ENCODE measurements at regions not wholly inside any gene's neighbourhood (a gene's known extent, or its start where the extent isn't known, plus 50 kb on each side); places are given as distances from the start of the nearest gene placed in this dataset.

DNA sequence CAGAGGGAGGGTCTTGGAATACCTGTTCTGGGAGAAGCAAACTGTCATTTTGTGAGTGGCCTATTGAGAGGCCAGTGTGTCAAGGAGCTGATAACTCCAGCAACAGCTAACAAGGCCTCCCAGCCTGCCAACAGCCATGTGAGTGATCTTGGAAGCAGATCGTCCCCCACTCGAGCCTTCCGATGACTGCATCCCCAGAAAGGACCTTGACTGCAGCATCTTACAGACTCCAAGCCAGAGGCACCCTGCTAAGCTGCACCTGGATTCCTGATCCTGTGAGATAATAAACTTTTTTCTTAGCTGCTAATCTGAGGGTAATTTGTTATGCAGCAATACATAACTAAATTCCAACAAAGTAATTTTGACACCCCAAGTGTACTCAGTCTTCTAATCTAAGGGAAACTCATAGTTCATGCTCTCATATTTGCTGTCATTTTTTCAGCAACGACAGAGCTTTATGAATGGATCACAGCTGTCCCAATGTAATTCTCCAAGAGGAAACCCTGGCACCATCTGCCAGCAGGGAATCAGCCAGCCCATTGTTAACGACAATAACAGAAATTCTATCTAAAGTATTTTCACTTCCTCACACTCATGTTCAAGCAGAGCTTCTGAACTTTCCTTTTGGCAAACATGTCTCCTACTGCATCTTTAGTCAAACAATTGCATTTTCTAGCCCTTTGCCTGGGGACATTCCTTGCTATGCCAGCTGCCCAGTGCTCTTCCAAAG lies 470.2 kb upstream of the BTBD3 start:
- DNase-seq (ENCODE audit: low spot score) = no peak

DNA sequence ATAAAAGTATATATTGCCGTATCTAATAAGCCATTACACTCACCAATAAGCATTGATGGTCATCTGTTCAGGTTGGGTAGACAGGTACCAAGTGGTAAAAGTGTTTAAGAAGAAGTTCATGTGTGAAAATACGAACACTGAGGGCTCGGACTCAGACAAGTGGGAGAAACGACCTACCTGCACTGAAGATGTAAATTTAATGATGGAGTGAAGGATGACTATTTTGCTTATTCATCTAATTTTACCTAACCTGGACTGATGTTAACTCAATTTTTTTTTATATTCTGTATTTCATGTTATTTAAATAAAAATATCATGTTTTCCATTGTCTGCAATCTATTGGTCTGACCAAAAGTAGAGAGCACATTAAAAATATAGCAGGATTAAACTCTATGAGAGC lies 469.1 kb upstream of the BTBD3 start:
- DNase-seq (ENCODE audit: low spot score) = no peak

DNA sequence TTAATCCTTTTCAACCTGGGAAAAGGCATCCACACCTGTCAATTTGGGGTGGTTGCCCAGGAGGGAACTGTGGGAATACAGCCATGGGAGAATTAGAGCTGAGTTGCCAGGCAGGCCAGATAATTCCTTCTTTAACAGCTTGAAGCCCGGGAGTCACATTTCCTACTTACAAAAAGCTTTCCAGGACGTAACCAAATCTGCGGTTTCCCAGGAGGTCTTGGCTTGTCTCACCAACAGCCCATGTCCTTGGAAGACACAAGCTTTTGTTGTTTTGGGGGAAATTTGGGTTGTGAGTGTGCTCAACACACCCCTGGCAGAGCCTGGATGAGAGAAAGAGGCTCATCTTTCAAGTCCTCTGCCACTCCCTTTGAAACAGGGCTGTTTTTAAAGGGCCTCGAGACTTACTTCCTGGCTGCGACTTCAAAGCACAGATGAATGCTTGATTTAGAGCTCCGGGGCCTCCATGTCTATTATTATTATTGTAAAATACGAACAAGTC lies 465.9 kb upstream of the BTBD3 start:
- DNase-seq (ENCODE audit: low spot score) = no peak

DNA sequence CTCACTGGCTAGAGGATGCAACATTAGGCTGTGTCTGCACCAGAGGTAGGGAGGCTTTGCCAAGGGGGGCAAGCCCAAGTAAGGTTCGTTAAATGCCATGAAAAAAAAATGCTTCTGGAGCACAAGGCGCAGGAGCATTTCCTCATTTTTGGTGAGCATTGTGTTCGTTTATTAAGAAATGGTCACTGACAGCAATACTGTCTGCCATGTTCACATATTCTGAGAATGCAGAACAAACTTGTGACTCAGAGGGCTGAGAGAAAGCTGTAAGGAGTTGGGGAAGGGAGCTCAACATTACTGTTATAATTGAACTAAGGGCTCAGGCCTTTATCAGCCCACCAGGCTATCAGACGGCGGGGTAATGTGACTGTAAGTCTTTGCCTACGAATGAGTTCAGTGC lies 465.4 kb upstream of the BTBD3 start:
- DNase-seq (ENCODE audit: low spot score) = no peak

DNA sequence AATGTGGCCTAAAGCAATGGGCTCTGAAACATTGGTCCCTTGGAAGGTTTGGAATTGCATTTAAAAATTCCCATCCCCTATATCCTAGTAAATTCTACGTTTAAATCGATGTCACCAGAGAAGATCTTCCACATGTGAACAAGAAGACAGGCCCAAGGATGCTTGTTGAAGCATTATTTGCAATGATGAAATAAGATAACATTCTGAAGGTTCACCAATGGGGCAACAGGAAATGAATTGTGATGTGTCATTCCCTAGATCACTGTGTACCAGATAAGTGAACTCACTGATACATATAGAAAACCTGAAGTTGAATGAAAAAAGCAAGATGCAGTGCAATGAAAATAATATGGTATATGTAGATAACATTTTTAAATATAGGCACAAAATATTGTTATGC lies 464.3 kb upstream of the BTBD3 start:
- no peak for DNase-seq (ENCODE audit: low spot score)

DNA sequence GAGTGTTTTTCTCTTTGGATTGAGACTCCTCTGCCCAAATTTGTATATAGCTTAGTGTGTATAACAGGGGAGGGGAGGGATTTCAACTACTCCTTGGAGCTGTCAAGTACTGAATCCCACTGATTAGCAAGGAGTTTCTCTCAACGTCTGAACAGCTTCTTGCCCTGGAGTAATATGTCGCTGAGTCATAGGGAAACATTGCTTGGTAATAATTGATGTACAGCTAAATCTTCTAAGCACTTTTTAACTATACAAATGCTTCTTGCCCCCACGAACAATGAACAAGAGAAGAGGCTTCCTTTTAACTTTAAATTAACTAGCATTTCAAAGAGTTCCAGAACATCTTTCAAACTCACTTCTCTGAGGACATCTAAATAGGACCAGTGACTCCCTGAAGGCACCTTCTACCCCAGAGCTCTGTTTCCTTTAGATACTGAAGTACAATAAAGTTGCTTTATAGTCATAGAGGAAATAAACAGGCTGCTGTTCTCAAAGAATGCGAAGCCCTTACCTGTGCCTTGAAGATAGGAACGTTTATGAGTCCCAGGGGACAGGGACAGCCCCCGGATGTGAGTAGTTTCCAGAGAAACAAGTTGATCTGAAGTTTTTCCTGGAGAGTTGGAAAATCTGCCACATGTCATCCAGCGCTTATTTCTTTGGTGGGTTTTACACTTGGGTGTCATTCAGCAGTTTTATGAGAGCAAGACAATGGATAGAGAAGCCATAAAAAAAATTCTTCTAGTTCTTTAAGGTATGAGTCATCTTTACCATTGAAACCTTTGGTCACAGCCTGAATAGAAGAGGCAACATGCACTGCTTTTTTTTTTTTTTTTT lies 462.5 kb upstream of the BTBD3 start:
- DNase-seq (ENCODE audit: low spot score) = no peak

DNA sequence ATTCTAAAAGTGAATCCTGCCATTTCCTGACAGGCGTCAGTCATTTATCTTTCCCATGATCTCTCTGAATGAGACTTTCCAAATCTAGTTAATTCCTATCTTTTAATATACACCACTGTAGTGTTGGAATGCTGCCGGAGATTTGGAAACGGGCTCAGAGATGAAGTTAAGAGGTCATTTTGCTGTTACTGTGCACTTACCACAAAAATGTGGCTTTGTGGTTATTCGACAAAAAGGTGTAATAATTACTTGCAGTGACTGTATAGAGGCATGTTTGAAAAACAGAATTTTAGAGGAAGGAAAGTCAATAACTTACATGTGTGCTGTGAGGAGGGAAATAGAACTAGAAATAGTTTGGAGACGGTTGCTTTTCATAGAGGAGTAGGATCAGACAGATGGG lies 460.2 kb upstream of the BTBD3 start:
- DNase-seq (ENCODE audit: low spot score) = no peak

DNA sequence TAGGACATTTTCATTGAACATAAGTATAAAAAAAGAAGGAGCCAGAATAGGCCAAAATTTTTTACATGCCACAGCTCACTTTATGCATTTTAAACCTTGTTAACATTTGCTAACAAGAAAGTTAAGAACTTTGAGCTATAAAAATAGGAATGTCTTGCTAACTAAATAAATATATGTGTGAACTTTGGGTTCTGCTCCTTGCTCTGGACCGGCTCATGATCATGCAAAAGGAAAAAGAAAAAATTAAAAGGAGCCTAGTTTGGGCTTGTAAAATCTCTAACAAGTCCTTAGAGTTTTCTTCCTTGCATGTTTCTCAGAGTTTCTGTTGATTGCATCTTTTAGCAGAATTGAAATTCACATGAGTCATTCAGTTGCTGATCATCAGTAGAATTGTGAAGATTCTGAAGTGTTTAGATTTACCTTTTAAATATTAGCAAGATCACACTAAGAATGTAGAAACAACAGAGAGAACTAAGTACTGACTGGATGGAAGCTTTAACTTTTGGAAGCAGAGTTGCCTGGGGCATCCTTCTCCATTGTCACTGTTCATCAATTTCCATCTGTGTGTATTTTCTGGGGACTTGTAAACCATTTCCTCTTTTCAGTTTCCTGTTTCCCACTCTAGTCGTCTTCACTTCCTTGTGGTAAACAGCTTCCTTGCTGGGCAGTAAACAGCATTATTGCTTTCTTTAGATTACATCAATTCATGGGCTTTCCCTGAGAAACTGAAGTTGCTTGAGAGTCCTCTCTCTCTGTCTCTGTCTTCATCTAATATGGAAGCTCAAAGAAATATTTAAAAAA lies 458.4 kb upstream of the BTBD3 start:
- peak; percentile 1 for DNase-seq (ENCODE audit: low spot score)

DNA sequence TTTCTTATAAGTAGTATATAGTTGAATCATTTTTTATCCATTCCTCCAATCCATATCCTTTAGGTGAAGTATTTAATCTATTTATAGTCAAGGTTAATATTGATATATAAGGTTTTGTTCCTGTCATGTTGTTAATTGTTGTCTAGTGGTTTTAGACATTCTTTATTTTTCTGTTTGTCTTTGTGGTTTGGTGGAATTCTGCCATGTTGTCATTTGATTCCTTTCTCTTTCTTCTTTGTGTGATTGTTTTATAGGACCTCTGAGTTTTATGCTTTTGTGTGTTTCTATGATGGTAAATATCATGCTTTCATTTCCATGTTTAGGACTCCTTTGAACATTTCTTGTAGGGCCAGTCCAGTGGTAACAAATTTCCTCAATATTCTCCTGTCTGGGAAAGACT lies 450.3 kb upstream of the BTBD3 start:
- DNase-seq (ENCODE audit: low spot score) = no peak

DNA sequence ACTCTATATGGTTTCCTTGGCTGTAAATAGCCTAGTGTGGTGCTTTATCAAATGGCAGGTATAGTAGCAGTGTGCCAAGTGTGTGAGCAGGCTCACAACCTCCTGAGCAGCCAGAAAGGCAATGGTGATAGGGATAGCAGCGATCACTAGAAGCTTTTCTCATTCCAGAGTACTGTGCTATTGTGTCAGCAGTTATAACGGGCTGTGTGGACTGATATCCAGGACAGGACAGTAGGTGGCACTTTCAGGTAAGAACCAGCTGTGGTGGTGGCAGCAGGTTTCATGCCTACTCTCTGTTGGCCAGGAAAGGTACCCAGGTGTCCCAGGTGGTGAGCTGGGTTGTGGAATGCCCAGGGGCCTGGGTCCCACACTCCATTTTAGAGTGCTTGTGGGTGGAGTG lies 448.8 kb upstream of the BTBD3 start:
- DNase-seq (ENCODE audit: low spot score) = no peak

DNA sequence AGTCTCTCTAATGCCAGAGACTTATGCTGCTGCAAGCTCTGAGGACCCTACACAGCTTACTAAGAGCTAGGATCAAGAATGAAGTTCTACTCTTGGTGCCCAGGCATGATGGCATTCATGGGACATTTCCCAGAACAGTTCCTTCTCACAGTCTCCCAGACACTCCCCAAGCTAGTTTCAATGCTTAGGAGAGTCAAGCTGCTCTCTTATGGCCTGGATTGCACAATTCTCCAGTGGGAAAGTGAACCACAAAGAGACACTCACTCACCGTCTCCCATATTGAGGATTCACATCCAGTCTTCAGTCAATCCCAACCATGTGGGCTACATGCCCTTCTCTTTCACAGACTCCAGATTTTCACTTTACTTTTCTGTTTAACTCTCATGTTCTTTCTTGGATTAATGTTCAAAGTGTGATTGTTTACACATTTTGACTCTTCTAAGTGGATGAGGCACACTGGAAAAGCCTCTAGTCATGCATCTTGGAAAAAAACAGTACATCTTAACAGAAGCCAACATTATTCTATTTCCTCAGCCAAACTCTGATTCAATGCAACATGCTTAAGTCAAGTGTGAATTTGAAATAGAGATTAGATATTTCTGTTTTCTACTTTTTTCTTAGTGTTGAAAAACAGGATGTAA lies 447.8 kb upstream of the BTBD3 start:
- DNase-seq (ENCODE audit: low spot score) = no peak

DNA sequence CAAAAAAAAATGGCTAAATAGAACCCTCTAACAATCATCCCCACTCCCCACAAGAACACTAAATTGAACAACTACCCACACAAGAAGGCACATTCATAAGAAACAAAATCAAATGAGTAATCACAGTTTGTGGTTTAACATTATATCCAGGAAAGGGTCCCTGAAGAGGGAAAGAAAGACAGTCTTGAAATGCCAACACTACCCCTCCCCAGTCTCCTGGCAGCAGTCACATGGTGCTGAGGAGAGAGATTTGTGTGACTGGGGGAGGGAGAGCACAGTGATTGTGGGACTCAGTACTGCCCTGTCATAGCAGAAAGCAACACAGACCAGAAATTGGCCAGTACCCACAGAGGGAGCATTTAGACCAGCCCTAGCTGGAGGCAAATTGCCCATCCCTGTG lies 443.7 kb upstream of the BTBD3 start:
- no peak for DNase-seq (ENCODE audit: low spot score)

DNA sequence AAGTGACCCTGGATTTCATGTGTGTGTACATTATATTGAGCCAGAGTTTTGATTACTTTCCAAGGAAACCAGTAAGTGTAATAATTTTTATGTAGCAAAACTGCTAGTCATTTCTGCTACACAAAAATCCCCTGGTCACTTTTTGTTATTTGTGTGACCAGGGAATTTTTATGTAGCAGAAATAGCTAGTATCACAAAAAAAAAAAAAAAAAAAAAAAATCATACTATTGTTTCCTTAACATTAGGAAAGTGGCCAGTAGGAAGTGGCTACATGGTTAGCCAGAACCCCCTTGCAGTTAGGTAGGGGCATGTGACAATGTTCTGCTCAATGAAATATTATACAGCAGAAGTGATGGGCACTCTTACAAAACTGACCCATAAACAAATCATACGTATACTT lies 434.0 kb upstream of the BTBD3 start:
- DNase-seq (ENCODE audit: low spot score) = no peak

DNA sequence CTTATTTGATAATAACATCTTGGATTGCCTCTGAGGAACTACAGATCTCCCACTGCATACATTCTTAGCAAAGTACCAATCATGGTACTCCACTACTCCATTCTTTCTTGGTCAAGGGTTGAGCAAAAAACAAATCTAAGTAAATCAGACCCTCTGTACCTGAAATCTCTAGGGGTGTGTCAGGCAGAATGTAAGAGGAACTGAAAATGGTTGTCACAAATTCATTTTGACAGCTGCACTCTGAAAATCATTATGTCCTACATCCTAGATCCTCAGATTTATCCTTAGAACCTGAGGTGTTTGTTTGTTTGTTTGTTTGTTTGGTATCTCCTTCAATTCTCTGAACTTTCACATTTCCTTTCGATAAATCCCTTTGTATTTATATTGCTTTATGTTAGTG lies 433.2 kb upstream of the BTBD3 start:
- DNase-seq (ENCODE audit: low spot score) = no peak

DNA sequence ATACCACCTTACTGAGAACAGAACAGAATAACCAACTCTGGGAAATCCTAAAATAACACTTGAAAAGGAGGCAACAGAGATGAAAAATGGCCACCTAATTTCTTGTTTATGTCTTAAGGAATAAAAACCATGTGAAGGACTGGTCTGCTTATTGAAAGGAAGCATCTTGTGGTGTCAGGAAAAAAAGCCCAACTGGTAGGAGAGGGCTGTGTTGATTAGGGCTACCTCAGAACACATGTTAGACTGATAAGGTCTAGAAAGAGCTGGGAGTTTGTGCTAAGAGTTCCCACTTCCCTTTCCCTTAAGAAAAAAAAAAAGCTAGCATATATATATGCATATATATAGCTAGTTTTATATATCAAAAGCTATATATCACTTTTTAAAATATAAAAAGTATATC lies 425.3 kb upstream of the BTBD3 start:
- no peak for DNase-seq (ENCODE audit: low spot score)

DNA sequence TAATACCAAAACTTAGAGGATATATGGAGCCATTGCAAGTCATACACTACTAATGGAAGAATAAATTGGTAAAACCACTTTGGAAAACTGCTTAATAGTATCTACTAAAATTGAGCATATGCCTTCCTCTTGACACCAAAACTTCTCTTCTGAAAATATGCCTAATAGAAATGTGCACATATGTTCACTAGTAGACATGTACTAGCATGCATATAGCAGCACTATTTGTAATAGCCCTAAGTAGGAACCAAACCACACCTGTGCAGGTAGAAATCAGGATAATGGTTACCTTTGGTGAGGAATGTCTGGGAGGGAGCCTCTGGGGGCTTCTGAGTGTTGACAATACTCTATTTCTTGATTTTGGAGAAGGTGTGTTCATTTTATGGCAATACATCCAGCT lies 424.8 kb upstream of the BTBD3 start:
- no peak for DNase-seq (ENCODE audit: low spot score)

DNA sequence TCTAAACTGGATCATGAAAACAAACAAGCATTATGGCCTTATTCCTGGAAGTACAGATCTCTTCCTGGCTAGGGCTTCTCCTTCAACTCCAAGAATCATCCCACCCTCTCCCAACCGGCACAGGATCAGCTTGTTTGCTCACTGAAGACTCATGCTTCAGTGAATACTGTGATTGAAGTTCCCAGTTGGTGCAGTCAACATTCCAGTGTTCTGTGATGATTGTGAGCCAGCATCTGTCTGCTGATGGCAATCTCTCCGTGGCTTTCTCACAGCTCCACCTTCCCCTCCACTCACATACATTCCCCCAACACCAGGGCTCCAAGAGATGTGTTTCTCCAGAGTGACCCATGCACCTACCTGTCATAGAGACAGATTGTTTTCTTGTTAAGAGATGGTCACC lies 421.3 kb upstream of the BTBD3 start:
- DNase-seq (ENCODE audit: low spot score) = no peak

DNA sequence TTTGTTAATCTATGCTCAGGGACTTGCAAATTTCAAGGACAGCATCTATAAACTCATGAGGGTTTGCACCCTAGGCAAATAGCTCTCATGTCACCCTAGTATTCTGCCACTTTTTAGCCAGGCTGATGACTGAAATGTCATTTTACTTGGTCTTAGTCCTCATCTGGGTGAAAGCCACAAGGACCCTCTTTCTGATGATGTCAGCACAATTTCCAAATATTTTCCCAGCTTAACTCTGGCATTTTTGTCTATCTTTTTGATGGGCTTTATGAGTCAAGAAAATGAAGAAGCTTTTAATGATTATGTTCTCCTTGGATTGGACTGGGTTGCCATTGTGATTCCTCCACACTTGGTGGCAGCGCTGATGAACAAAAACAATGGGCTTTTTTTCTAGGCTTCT lies 420.1 kb upstream of the BTBD3 start:
- no peak for DNase-seq (ENCODE audit: low spot score)

DNA sequence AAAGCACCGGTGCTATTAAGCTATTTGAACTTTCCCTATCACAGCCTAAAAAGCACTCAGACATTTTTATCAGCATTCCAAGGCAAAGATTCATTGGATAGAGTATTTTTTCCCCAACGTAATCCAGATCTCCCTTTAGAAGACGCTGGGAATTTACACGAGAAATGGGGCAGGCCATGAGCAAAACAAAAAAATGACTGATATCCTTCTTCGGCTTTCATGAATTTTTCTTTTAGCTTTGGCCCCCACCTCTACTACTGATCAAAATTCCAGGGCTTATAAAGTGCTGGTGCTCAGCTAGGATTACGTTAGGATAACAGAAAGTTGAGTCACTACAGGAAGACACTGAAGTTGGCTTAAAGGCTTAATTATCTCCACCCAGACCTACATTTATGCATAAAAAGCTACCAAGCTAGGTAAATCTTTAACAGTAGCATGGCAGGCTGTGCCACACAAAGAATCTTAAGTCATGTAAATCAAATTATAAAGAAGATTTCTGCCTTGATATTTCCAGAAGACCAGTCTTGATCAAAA lies 418.5 kb upstream of the BTBD3 start:
- DNase-seq (ENCODE audit: low spot score) = no peak

DNA sequence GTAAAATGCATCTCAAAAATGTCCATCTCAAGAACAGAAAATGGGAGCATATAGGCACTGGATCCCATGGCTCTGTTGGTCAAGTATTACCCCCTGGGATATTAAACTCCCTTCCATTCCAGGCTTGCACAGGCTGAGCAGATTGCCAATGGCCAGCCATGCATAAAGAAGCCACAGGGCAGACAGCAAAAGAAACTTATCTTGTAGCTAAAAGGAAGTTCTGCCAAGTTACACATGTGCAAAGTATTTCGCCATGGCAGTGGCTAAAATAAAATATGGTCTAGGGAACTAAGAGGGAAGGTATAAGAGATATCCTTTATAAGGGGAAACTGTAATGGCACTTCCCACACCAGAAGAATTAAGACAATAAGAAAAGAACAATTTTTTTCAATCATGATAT lies 415.6 kb upstream of the BTBD3 start:
- no peak for DNase-seq (ENCODE audit: low spot score)

DNA sequence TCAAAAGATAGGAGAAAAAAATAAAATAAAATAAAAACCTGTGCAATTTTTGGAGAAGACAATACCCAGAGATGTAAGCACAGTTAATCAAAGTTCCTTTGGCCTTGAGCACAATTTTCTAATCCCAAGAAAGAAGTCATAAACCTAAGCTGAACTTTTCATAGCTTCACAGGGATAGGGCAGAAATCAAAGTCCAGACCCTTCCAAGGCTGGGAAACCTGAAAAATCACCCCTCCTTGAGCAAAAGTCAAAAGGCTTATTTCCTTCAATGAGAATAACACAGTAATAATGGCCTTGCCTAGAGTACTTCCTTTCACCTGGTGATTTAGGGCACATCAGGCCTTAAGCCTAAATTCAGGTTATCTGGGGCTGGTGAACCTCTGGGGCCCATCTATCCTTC lies 415.0 kb upstream of the BTBD3 start:
- no peak for DNase-seq (ENCODE audit: low spot score)

DNA sequence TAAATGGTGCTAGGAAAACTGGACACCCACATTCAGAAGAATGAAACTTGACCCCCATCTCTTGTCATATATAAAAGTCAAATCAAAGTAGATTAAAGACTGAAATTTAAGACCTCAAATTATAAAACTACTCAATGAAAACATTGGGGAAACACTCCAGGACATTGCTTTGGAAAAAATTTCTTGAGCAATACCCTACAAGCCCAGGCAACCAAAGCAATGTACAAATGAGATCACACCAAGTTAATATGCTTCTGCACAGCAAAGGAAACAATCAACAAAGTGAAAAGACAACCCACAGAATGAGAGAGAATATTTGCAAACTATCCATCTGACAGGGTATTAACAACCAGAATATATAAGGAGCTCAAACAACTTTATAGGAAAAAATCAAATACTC lies 407.9 kb upstream of the BTBD3 start:
- no peak for DNase-seq (ENCODE audit: low spot score)

Measured in NAMALWA (cell line).